ENCODE measurements at regions not wholly inside any gene's neighbourhood (a gene's known extent, or its start where the extent isn't known, plus 50 kb on each side); places are given as distances from the start of the nearest gene placed in this dataset.

GRCh38 chr12:124498275-124499189 is 68.9 kb downstream of the NCOR2 start:
- intact Hi-C loops (cut with micrococcal nuclease) = no loop called here
- DNase-seq = no peak
- Mint-ChIP-seq H3K36me3 (ENCODE audit: low read depth) (peaks cover 10% of the 10 kb centered on the region), H3K4me1 (peaks cover 18% of the 10 kb centered on the region), H3K9me3 (no peaks in the 10 kb centered on the region), H3K27me3 (no peaks in the 10 kb centered on the region), H3K4me3 (no peak overlapping the region), H3K27ac (no peak overlapping the region)

GRCh38 chr12:124497658-124498057 is 69.8 kb downstream of the NCOR2 start:
- intact Hi-C loops (cut with micrococcal nuclease) = no loop called here
- DNase-seq = no peak
- no peak overlapping the region for H3K27ac Mint-ChIP-seq
- H3K27me3 Mint-ChIP-seq = no peaks in the 10 kb centered on the region
- H3K4me1 Mint-ChIP-seq = peaks cover 22% of the 10 kb centered on the region
- H3K4me3 Mint-ChIP-seq = no peak overlapping the region
- H3K36me3 Mint-ChIP-seq (ENCODE audit: low read depth) = peaks cover 8% of the 10 kb centered on the region
- H3K9me3 Mint-ChIP-seq = no peaks in the 10 kb centered on the region

- Mint-ChIP-seq H3K27ac (no peak overlapping the region), H3K4me1 (peaks cover 22% of the 10 kb centered on the region), H3K27me3 (no peaks in the 10 kb centered on the region), H3K4me3 (no peak overlapping the region), H3K36me3 (ENCODE audit: low read depth) (peaks cover 8% of the 10 kb centered on the region), H3K9me3 (no peaks in the 10 kb centered on the region)
- intact Hi-C loops (cut with micrococcal nuclease) = no loop called here
- DNase-seq = no peak
Measured at GRCh38 chr12:124497039-124497438, 70.4 kb downstream of the NCOR2 start.

GRCh38 chr12:124496584-124496983 is 70.8 kb downstream of the NCOR2 start:
- Mint-ChIP-seq H3K4me1 (peaks cover 22% of the 10 kb centered on the region), H3K27ac (no peak overlapping the region), H3K9me3 (no peaks in the 10 kb centered on the region), H3K27me3 (no peaks in the 10 kb centered on the region), H3K4me3 (no peak overlapping the region), H3K36me3 (ENCODE audit: low read depth) (peaks cover 8% of the 10 kb centered on the region)
- DNase-seq = no peak
- intact Hi-C loops (cut with micrococcal nuclease) = no loop called here

GRCh38 chr12:124495194-124495983 is 72.0 kb downstream of the NCOR2 start:
- H3K27ac Mint-ChIP-seq = no peak overlapping the region
- intact Hi-C loops (cut with micrococcal nuclease) = loop anchor here (2.0 kb wide), 1 partner anchor 39 kb away; no protein-coding TSS in a partner anchor
- no peak overlapping the region for H3K4me3 Mint-ChIP-seq
- peaks cover 22% of the 10 kb centered on the region for H3K4me1 Mint-ChIP-seq
- no peaks in the 10 kb centered on the region for H3K27me3 Mint-ChIP-seq
- no peak for DNase-seq
- H3K36me3 Mint-ChIP-seq (ENCODE audit: low read depth) = peaks cover 8% of the 10 kb centered on the region
- H3K9me3 Mint-ChIP-seq = no peaks in the 10 kb centered on the region

GRCh38 chr12:124494751-124495129 is 72.7 kb downstream of the NCOR2 start:
- intact Hi-C loops (cut with micrococcal nuclease) = loop anchor here (1.0 to 2.0 kb wide), 2 partner anchors 14 to 38 kb away; no protein-coding TSS in a partner anchor
- H3K4me3 Mint-ChIP-seq = no peak overlapping the region
- no peak overlapping the region for H3K27ac Mint-ChIP-seq
- DNase-seq = no peak
- H3K27me3 Mint-ChIP-seq = no peaks in the 10 kb centered on the region
- no peaks in the 10 kb centered on the region for H3K9me3 Mint-ChIP-seq
- H3K4me1 Mint-ChIP-seq = peaks cover 22% of the 10 kb centered on the region
- H3K36me3 Mint-ChIP-seq (ENCODE audit: low read depth) = peaks cover 8% of the 10 kb centered on the region

- peaks cover 8% of the 10 kb centered on the region for H3K36me3 Mint-ChIP-seq (ENCODE audit: low read depth)
- H3K9me3 Mint-ChIP-seq = no peaks in the 10 kb centered on the region
- DNase-seq = peak; percentile 68
- intact Hi-C loops (cut with micrococcal nuclease) = loop anchor here (1.0 to 2.0 kb wide), 2 partner anchors 14 to 37 kb away; no protein-coding TSS in a partner anchor
- H3K27me3 Mint-ChIP-seq = no peaks in the 10 kb centered on the region
- H3K27ac Mint-ChIP-seq = peak overlapping the region; percentile 83
- H3K4me1 Mint-ChIP-seq = peaks cover 22% of the 10 kb centered on the region
- H3K4me3 Mint-ChIP-seq = peak overlapping the region; percentile 57
Measured at GRCh38 chr12:124493809-124494750, 73.3 kb downstream of the NCOR2 start.

GRCh38 chr12:124492879-124493808 is 74.3 kb downstream of the NCOR2 start:
- peak overlapping the region; percentile 57 for H3K4me3 Mint-ChIP-seq
- H3K27me3 Mint-ChIP-seq = no peaks in the 10 kb centered on the region
- no peaks in the 10 kb centered on the region for H3K9me3 Mint-ChIP-seq
- H3K36me3 Mint-ChIP-seq (ENCODE audit: low read depth) = peaks cover 8% of the 10 kb centered on the region
- DNase-seq = no peak
- H3K4me1 Mint-ChIP-seq = peaks cover 19% of the 10 kb centered on the region
- peak overlapping the region; percentile 51 for H3K27ac Mint-ChIP-seq
- intact Hi-C loops (cut with micrococcal nuclease) = no loop called here

GRCh38 chr12:124491856-124492420 is 75.5 kb downstream of the NCOR2 start:
- H3K9me3 Mint-ChIP-seq = no peaks in the 10 kb centered on the region
- no peak for DNase-seq
- peaks cover 19% of the 10 kb centered on the region for H3K4me1 Mint-ChIP-seq
- H3K27me3 Mint-ChIP-seq = no peaks in the 10 kb centered on the region
- peaks cover 10% of the 10 kb centered on the region for H3K36me3 Mint-ChIP-seq (ENCODE audit: low read depth)
- H3K4me3 Mint-ChIP-seq = no peak overlapping the region
- no peak overlapping the region for H3K27ac Mint-ChIP-seq
- intact Hi-C loops (cut with micrococcal nuclease) = no loop called here

GRCh38 chr12:124491310-124491709 is 76.1 kb downstream of the NCOR2 start:
- no peak overlapping the region for H3K4me3 Mint-ChIP-seq
- H3K27me3 Mint-ChIP-seq = no peaks in the 10 kb centered on the region
- peaks cover 19% of the 10 kb centered on the region for H3K4me1 Mint-ChIP-seq
- intact Hi-C loops (cut with micrococcal nuclease) = no loop called here
- DNase-seq = no peak
- no peak overlapping the region for H3K27ac Mint-ChIP-seq
- H3K36me3 Mint-ChIP-seq (ENCODE audit: low read depth) = peaks cover 11% of the 10 kb centered on the region
- no peaks in the 10 kb centered on the region for H3K9me3 Mint-ChIP-seq

- H3K4me1 Mint-ChIP-seq = peaks cover 19% of the 10 kb centered on the region
- H3K4me3 Mint-ChIP-seq = no peak overlapping the region
- DNase-seq = no peak
- H3K9me3 Mint-ChIP-seq = no peaks in the 10 kb centered on the region
- intact Hi-C loops (cut with micrococcal nuclease) = no loop called here
- no peaks in the 10 kb centered on the region for H3K27me3 Mint-ChIP-seq
- peaks cover 14% of the 10 kb centered on the region for H3K36me3 Mint-ChIP-seq (ENCODE audit: low read depth)
- H3K27ac Mint-ChIP-seq = no peak overlapping the region
Measured at GRCh38 chr12:124490584-124491305, 76.7 kb downstream of the NCOR2 start.

Measured in activated CD4-positive, alpha-beta T cell treated with anti-CD3 and anti-CD28 coated beads, Interleukin-2, amount 10 ng/mL, durations not matched to agents 24 days and 14 days (primary cell).